Activated CD8-positive, alpha-beta T cell treated with anti-CD3 and anti-CD28 coated beads, Interleukin-2, amount 10 ng/mL, durations not matched to agents 7 days and 5 days (primary cell): ENCODE measurements at regions not wholly inside any gene's neighbourhood (a gene's known extent, or its start where the extent isn't known, plus 50 kb on each side); places are given as distances from the start of the nearest gene placed in this dataset.

Experiments used
- ATAC-seq: fragments of 150-1000 bp; cut with Tn5 transposase; one replicate; pipeline ENCODE4 v1.10.0; 2021; ENCODE audit warnings: moderate library complexity
- CTCF ChIA-PET: fragments of 350-600 bp; sonication (Branson Sonifier 250); formaldehyde crosslinking; loops from one replicate; lab custom pipeline; 2021; ENCODE audit warnings: antibody characterized with exemption; lab: Charles Lee
- POLR2A ChIA-PET: fragments of 350-600 bp; sonication (Branson Sonifier 250); formaldehyde crosslinking; loops from one replicate; lab custom pipeline; 2021; ENCODE audit warnings: antibody characterized with exemption; lab: Charles Lee
- DNase-seq: peaks from one replicate; pipeline ENCODE4 v3.0.0-alpha.2; 2020
- H3K27ac Mint-ChIP-seq: one replicate; pipeline ENCODE4 v1.8.0; 2021; ENCODE audit warnings: mild to moderate bottlenecking, mixed read lengths
- H3K27me3 Mint-ChIP-seq: one replicate; pipeline ENCODE4 v1.8.0; 2021; ENCODE audit warnings: low read depth, mixed read lengths
- H3K36me3 Mint-ChIP-seq: one replicate; pipeline ENCODE4 v1.8.0; 2021; ENCODE audit warnings: low read depth, mixed read lengths
- H3K4me1 Mint-ChIP-seq: one replicate; pipeline ENCODE4 v1.8.0; 2021; ENCODE audit warnings: low read depth, mixed read lengths
- H3K4me3 Mint-ChIP-seq: one replicate; pipeline ENCODE4 v1.8.0; 2021; ENCODE audit warnings: mild to moderate bottlenecking, mixed read lengths
- H3K9me3 Mint-ChIP-seq: one replicate; pipeline ENCODE4 v1.8.0; 2022; ENCODE audit warnings: mixed read lengths; ENCODE audit not compliant: insufficient read depth

DNA sequence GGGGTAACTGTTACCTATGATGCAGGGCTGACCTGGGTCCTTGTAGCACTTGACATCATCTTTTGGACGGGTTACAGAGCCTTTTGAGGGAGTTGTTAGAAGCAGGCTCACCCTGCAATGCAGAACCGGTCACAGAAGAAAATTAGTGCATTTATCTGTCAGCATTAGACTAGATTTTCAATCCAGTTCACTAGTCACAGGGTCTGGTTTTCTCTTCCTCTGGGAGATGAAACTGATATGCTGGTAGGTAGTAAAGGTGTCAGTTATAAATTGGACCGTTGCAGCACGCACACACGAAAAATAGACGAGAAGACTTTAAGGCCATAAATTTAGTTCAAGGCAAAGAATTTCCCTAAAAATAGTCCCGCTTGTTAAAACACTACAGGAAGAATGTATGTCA is 532.3 kb upstream of the ATP11B start:
- Mint-ChIP-seq H3K27me3 (peaks cover 4% of the 10 kb centered on the region), H3K4me3 (no peak overlapping the region), H3K36me3 (no peaks in the 10 kb centered on the region), H3K9me3 (no peaks in the 10 kb centered on the region), H3K27ac (no peak overlapping the region), H3K4me1 (no peaks in the 10 kb centered on the region)
- POLR2A ChIA-PET = no interaction called here
- CTCF ChIA-PET = no interaction called here
- no peak for DNase-seq
- ATAC-seq = no peak

GRCh38 chr3:182268711-182269110 is 524.6 kb upstream of the ATP11B start:
- ChIA-PET CTCF (no interaction called here), POLR2A (no interaction called here)
- Mint-ChIP-seq H3K27me3 (no peaks in the 10 kb centered on the region), H3K4me3 (no peak overlapping the region), H3K27ac (no peak overlapping the region), H3K9me3 (no peaks in the 10 kb centered on the region), H3K36me3 (no peaks in the 10 kb centered on the region), H3K4me1 (no peaks in the 10 kb centered on the region)
- ATAC-seq = no peak
- no peak for DNase-seq

DNA sequence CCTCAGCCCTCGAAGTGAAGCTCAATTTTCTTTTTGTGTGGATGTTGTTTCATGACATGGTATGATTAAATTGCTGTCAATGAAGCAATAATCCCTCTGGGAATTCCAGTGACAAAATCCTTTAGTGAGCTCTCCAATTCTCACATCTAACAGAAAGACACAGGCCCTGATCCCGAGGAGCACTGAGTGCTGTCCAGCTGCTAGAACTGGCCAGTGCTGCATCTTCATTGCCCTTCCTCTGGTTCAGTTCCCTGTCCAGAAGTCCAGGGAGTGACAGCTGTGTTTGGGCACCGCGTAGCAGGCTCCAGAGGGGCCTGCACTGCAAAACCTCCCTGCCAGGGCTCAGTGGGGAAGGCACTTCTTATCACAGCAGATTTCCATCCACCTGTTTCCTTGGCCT is 516.8 kb upstream of the ATP11B start:
- Mint-ChIP-seq H3K36me3 (no peaks in the 10 kb centered on the region), H3K27me3 (no peaks in the 10 kb centered on the region), H3K4me3 (no peak overlapping the region), H3K9me3 (no peaks in the 10 kb centered on the region), H3K4me1 (no peaks in the 10 kb centered on the region), H3K27ac (no peak overlapping the region)
- CTCF ChIA-PET = no interaction called here
- DNase-seq = no peak
- POLR2A ChIA-PET = no interaction called here
- no peak for ATAC-seq

GRCh38 chr3:182284793-182285192 is 508.5 kb upstream of the ATP11B start:
- H3K27me3 Mint-ChIP-seq = no peaks in the 10 kb centered on the region
- H3K4me1 Mint-ChIP-seq = no peaks in the 10 kb centered on the region
- no peak overlapping the region for H3K27ac Mint-ChIP-seq
- H3K9me3 Mint-ChIP-seq = no peaks in the 10 kb centered on the region
- H3K4me3 Mint-ChIP-seq = no peak overlapping the region
- DNase-seq (no peak), ATAC-seq (no peak)
- ChIA-PET POLR2A (no interaction called here), CTCF (no interaction called here)
- H3K36me3 Mint-ChIP-seq = no peaks in the 10 kb centered on the region

GRCh38 chr3:182292591-182292990 is 500.7 kb upstream of the ATP11B start:
- ATAC-seq (no peak), DNase-seq (no peak)
- Mint-ChIP-seq H3K4me3 (no peak overlapping the region), H3K9me3 (no peaks in the 10 kb centered on the region), H3K27me3 (no peaks in the 10 kb centered on the region), H3K4me1 (no peaks in the 10 kb centered on the region), H3K27ac (no peak overlapping the region), H3K36me3 (no peaks in the 10 kb centered on the region)
- ChIA-PET CTCF (no interaction called here), POLR2A (no interaction called here)

DNA sequence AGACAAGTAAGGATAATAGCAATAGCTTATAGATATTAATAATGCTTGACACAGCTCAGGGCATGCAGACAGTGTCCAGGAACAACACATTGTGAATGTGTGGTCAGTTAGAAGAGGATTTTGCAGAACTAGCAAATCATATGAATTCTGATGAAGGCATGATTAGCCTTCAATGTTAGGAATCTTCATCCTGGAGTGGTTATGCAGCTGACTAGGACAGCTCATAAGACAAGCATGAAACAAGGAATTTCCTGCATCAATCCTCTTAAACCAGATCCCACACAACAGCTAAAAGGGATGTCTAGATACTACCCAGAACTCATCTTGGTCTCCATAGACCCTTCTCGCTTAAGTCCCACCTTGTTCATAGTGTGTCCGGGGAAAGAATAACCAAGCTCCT is 499.0 kb upstream of the ATP11B start:
- H3K27me3 Mint-ChIP-seq = no peaks in the 10 kb centered on the region
- H3K9me3 Mint-ChIP-seq = no peaks in the 10 kb centered on the region
- CTCF ChIA-PET = no interaction called here
- POLR2A ChIA-PET = no interaction called here
- DNase-seq (no peak), ATAC-seq (no peak)
- no peak overlapping the region for H3K4me3 Mint-ChIP-seq
- no peak overlapping the region for H3K27ac Mint-ChIP-seq
- no peaks in the 10 kb centered on the region for H3K36me3 Mint-ChIP-seq
- no peaks in the 10 kb centered on the region for H3K4me1 Mint-ChIP-seq

GRCh38 chr3:182294696-182295095 is 498.6 kb upstream of the ATP11B start:
- H3K4me1 Mint-ChIP-seq = no peaks in the 10 kb centered on the region
- CTCF ChIA-PET = no interaction called here
- DNase-seq (no peak), ATAC-seq (no peak)
- H3K27me3 Mint-ChIP-seq = no peaks in the 10 kb centered on the region
- no peak overlapping the region for H3K27ac Mint-ChIP-seq
- no peaks in the 10 kb centered on the region for H3K36me3 Mint-ChIP-seq
- POLR2A ChIA-PET = no interaction called here
- no peak overlapping the region for H3K4me3 Mint-ChIP-seq
- H3K9me3 Mint-ChIP-seq = no peaks in the 10 kb centered on the region

DNA sequence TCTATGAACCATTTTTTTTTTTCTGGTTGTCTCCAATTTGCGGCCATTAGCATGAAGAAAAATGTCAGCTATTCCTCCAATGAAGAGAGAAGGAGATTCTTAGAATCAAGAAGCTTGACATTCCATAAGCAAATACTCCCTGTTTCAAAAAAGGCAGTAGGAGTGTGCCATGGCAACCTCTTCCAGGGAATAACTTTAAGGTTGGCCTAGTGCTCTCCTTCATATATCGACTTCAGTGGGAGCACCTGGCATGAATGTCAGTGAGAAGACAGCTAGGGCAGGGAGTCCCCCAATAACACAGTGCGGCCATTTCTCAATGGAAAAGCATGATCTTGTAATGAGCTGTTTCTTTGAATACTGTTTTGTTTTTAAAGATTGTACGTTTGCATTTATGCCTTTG is 493.0 kb upstream of the ATP11B start:
- H3K36me3 Mint-ChIP-seq = no peaks in the 10 kb centered on the region
- ATAC-seq (no peak), DNase-seq (no peak)
- H3K4me3 Mint-ChIP-seq = no peak overlapping the region
- no peaks in the 10 kb centered on the region for H3K9me3 Mint-ChIP-seq
- POLR2A ChIA-PET = no interaction called here
- H3K4me1 Mint-ChIP-seq = no peaks in the 10 kb centered on the region
- CTCF ChIA-PET = no interaction called here
- H3K27me3 Mint-ChIP-seq = no peaks in the 10 kb centered on the region
- H3K27ac Mint-ChIP-seq = no peak overlapping the region

- Mint-ChIP-seq H3K4me3 (no peak overlapping the region), H3K36me3 (no peaks in the 10 kb centered on the region), H3K9me3 (no peaks in the 10 kb centered on the region), H3K27ac (no peak overlapping the region), H3K4me1 (no peaks in the 10 kb centered on the region), H3K27me3 (no peaks in the 10 kb centered on the region)
- ATAC-seq (no peak), DNase-seq (no peak)
- POLR2A ChIA-PET = no interaction called here
- CTCF ChIA-PET = no interaction called here
These were observed 490.1 kb upstream of the ATP11B start for GRCh38 chr3:182303169-182303568.

DNA sequence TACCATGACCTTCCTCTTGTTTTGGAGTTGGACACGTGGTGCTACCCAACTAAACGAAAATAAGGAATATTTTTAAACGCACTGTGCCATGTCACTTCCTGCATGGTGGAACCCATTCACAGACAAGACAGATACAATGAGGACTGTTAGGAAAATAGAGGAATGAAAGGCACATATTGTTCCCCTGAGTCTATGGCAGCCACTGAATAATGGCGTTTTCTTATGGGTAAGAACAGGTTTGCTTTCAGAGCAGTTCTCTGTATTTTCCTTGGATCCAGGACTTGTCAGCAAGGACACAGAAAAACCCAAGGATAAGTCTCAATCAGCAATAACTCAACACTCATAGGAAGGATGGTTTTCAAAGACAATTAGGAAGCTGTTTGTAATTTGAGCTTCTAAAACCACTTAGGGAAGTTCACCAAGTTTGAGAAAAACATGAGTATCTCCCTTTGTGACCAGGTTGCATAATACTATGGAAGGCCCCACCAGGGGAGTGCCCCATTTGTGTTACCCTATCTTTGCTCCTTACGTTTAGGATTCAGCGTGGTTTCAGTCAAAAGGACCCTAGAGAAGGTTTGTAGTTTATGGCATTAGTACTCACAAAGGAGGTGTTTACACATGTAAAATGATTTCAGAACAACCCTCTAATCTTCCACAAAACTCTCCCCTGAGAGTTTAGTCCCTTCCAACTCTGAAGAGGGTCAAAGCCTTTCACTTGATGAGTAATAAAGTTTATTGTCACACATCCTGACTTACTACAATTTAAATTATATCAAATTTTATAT is 487.2 kb upstream of the ATP11B start:
- DNase-seq (no peak), ATAC-seq (no peak)
- H3K36me3 Mint-ChIP-seq = no peaks in the 10 kb centered on the region
- no peak overlapping the region for H3K27ac Mint-ChIP-seq
- ChIA-PET POLR2A (no interaction called here), CTCF (no interaction called here)
- H3K27me3 Mint-ChIP-seq = no peaks in the 10 kb centered on the region
- no peaks in the 10 kb centered on the region for H3K9me3 Mint-ChIP-seq
- no peak overlapping the region for H3K4me3 Mint-ChIP-seq
- H3K4me1 Mint-ChIP-seq = no peaks in the 10 kb centered on the region

- Mint-ChIP-seq H3K9me3 (no peaks in the 10 kb centered on the region), H3K4me3 (no peak overlapping the region), H3K36me3 (no peaks in the 10 kb centered on the region), H3K27ac (no peak overlapping the region), H3K4me1 (no peaks in the 10 kb centered on the region), H3K27me3 (no peaks in the 10 kb centered on the region)
- DNase-seq (no peak), ATAC-seq (no peak)
- CTCF ChIA-PET = no interaction called here
- POLR2A ChIA-PET = no interaction called here
These were observed 485.0 kb upstream of the ATP11B start for GRCh38 chr3:182308328-182308727.

- Mint-ChIP-seq H3K9me3 (no peaks in the 10 kb centered on the region), H3K27me3 (no peaks in the 10 kb centered on the region), H3K27ac (no peak overlapping the region), H3K36me3 (no peaks in the 10 kb centered on the region), H3K4me3 (no peak overlapping the region), H3K4me1 (no peaks in the 10 kb centered on the region)
- ChIA-PET POLR2A (no interaction called here), CTCF (no interaction called here)
- no peak for ATAC-seq
- DNase-seq = no peak
These were observed 484.2 kb upstream of the ATP11B start for GRCh38 chr3:182309120-182309519.

DNA sequence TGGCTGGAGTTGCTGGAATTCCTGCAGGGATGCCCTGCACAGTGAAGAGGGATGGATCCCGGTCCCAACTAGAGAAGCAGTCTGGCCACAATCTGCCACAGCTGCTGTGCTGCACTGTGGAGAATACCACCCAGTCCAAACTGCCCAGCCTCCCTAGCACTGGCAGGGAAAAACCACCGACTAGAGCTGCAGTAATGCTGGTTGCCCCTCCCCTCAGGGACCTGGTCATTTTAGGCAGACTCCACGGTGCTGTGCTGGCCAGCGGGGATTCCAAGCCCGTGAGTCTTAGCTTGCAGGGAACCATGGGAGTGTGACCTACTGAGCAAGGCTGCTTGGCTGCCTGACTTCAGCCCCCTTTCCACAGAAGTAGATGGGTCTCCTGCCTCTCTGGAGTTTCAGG is 478.0 kb upstream of the ATP11B start:
- H3K27ac Mint-ChIP-seq = no peak overlapping the region
- ChIA-PET POLR2A (no interaction called here), CTCF (no interaction called here)
- no peaks in the 10 kb centered on the region for H3K4me1 Mint-ChIP-seq
- ATAC-seq (no peak), DNase-seq (no peak)
- H3K9me3 Mint-ChIP-seq = no peaks in the 10 kb centered on the region
- no peaks in the 10 kb centered on the region for H3K27me3 Mint-ChIP-seq
- no peaks in the 10 kb centered on the region for H3K36me3 Mint-ChIP-seq
- no peak overlapping the region for H3K4me3 Mint-ChIP-seq
